A204.1 (cell line): ENCODE measurements at regions not wholly inside any gene's neighbourhood (a gene's known extent, or its start where the extent isn't known, plus 50 kb on each side); places are given as distances from the start of the nearest gene placed in this dataset.
"Not testable (repeated sequence)": the region's sequence is repeated elsewhere in the genome, so short reads cannot be mapped to it uniquely, and the experiment has no call there.

Experiments used
- FAIRE-seq: peaks from 2 replicates; lab custom pipeline; 2012; peaks lifted over from hg19 to GRCh38; lab: Jason Lieb, UNC

DNA sequence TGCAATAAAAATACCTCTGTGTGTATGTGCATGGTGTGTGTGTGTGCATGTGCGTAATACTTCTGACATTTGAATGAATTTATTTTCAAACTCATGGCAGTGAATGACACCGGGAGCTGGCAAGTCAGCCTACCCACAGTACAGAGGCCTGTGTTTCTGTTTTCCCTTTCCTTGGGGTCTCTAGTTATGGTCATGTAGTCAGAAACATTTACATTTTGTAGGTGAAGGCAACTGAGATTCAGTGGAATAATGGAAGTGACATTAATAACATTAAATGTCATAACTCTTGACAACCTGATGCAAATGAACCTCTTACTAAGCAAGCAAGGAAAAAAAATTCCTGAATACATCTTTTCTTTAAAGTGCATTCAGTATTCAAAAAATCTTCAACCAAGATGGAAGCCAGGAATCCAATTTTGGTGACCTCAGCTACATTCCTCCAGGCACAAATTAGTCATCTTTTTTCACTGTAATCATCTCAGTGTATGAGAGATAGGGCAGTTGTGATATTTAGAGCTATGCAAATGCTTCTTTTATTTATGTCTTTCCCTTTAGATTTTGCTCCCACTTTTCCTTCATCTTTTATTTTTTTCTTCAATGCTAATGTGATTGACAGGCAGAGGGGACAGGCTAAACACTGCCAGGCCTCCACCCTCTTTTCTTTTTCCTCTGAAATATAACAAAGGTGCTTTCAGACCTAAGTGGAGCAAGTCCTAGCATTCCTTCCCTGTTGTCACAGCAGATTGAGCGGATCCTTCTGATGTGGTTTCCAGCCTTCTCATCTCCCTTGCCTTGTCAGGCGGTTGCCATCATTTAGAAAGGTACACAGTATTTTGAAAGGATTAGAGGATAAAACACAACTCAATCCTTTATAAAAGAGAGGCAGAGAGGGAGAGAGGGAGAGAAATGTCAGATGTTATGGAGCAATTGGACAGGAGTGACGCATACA is 569.8 kb upstream of the ADAMTS16 start:
- FAIRE-seq, result no peak

DNA sequence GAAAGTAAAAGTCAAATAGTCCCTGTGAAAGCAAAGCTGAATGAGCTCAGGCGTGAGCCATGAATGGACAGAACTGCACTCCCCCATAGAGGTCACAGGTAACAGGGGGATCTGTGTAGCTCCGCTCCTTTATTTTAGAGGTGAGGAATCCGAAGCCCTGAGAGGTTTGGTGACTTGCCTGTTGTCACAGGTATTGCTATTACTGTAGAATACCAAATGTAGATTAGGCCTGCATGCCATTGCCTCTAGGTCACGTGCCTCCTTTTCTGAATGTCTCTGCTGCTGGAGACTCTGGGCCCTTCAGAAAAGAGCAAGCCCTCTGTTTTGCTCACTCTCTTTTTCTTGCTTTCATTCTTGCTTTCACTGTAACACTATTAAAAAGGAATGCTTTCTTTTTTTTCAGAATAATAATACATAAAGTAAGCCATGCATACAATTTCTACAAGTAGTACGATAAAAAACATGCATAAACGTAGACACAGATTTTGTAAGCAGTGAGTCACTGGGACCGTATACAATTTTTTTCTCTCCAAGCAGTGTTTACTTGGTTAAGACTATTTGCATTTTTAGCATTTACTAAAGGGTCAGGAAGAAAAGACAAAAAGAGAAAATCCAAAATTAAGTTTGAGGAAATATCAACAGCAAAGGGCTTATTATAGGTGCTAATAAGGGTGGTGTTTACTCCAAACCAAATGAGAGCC is 568.7 kb upstream of the ADAMTS16 start:
- FAIRE-seq, result no peak

DNA sequence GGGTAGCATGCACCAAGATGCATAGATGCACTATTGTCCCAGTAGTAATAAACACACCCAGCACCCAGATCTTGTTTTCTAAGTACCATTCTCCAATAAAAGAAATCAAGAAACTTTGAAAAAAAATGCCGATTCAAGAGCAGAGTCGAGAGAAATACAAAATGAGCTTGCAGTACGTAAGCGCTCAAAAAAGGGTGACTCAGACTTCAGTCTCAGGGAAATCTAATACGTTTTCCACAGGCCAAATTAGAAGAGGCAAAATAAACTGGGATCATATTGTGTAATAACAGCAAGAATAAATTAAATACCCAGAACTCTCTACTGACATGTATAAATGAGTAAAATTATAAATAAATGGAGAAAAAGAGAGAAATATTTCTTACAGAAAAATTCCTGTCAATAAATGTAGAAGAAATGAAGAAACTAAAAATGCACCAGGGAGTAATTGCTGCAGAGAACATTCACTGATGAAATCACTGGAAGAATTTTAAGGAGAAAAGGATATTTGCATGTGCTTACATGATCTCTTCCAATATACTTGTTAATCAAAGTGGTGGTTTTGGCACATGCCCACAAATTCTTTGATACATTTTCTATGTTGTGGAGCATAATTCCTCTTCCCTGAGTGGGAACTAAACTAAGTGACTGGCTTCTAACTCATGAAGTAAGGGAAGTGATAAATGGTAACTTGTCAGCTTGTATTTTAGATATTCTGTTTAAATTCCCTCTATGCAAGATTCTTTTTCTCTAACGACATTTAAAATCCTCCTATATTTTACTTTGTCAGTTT is 567.6 kb upstream of the ADAMTS16 start:
- FAIRE-seq, result no peak

DNA sequence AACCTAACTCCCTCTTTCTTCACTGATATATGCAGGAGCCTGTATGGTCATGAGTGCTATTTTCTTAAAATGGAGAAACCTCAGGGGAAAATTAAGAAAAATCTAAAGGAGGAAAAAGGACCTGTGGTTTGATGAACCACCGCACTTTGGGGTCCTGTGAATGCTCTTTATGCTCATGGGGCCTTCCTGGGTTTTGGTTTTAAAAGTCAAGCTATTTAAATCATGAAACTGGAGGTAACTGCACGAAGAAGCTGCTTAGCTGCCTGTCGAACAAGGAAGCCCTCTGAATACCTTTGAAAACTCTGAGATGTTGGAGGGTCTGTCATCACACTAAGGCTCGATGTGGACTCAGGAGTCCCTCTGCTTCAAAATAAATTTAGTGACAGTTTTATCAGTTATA is 564.5 kb upstream of the ADAMTS16 start:
- FAIRE-seq, result no peak

DNA sequence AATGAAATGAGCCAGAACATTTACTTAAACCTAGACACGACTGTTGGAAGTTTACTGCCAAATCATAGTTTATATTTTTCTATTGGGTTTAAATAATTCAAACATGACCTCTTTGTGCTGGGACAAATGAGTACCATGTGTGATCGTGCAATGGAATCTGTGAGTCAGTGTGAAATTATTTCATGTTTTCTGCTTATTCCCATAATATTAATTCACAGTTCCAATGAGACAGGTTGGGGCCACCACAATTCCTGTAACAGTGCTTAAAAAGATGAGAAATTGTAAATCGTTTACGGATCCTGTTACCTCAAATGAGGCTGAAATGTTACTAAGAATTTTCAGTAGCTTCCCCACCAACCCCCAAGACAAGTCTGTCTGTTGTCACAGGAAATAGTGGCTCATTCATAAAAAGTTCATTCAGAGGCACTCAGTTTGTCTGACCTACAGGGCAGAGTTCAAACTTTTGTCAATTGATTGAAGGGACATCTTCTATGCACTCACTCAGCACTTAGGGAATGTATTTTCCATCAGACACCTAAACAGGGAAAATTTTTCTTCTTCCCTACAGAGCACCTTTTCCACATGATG is 563.9 kb upstream of the ADAMTS16 start:
- no peak for FAIRE-seq

DNA sequence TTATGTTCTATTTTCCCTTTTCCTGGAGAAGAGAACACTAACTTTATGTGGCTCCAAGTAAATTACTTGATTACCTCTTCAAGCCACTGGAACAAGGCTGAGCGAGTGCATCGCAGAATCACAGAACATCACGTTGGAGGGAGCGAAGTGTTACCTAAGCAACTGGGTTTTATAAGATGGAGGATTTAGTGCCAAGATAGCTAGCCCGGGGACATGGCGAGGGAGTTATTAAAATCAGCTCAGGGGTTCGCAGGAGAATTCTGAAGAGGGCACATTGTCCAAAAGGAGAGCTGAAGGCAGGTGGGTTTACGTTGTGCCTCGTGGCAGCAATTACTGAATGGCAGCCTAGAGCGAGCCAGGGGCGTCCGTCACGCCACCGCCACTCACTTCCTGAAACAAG is 563.2 kb upstream of the ADAMTS16 start:
- FAIRE-seq, result no peak

DNA sequence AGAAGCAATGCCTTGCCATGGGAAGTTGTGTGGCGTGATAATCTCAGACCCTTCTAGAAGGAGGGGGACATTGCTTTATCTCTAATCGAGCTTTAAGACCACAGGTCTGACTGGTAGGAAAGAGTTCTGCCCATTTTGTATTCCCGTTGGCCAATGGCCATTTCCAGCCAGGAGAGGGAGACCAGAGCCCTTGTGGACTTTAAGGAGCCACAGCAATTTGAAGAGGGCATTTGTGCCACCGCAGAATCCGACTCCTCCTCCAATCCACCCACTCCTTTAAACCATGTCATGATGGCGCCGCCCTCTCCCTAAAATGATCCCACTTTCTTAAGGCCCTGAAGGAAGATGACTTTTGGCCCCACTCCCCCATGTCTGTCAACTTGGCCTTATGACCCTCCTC is 560.5 kb upstream of the ADAMTS16 start:
- FAIRE-seq, result no peak

DNA sequence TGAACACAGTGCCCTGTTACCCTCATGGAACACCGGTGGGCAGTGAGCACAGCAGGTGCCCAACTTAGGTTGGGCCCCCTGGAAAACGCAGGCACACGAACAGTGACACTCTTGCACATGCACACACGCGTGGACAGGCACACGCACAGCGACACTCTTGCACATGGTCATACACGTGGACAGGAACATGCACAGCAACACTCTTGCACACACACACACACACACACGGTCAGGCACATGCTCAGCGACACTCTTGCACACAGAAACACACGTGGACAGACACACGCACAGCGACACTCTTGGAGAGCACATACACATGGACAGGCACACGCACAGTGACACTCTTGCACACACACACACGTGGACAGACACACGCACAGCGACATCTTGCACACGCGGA is 559.4 kb upstream of the ADAMTS16 start:
- no peak for FAIRE-seq

DNA sequence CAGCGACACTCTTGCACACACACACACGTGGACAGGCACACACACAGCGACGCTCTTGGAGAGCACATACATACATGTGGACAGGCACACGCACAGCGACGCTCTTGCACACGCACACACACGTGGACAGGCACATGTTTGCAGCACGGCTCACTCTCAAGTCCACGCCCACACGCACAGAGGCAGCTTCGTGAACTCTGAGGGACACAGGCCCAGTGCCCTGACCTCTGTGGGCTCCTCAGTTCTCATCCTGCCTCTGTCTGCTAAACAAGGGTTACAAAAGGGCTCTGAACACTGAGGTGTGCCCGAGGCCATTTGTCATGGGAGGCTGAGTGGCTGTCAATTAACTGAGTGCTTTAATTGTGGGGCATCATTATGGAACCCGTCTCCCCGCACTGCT is 558.8 kb upstream of the ADAMTS16 start:
- no peak for FAIRE-seq

DNA sequence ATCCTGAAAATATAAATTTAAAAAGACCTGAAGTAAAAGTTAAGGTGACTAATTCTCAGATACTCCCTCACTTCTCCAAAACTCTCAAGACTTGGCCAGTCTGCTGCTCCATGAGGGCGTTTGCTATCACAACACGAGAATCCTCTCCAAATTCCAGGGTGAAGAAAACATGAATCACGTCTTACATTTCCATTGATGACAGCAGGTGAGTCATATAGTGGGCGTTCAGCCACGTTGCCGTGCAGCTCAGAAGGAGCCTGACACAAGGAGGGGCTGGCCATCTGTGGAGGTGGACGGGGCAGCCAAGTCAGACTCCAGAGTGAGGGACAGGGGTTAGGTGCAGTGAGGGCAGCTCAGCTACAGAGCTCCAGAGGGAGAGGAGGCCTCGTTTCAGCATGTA is 555.1 kb upstream of the ADAMTS16 start:
- FAIRE-seq, result no peak

DNA sequence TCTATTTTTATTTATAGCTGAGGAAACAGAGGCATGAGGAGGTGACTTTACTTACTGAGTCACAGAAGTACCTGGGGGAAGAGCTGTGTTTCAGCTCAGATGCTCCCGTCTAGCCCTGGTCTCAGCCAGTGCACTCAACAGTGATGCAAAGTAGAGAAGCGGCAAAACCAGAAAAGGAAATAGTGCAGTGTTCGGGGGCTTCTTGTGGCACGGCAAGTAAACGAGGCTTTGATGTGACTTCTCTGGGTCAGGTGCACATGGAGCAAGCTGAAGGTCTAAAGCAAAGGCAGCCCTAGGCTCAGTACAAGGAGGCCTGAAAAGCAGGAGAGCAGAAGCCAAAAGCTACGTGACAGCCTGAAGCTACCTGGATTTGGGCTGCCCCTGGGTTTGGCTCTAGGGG is 526.7 kb upstream of the ADAMTS16 start:
- FAIRE-seq, result no peak

DNA sequence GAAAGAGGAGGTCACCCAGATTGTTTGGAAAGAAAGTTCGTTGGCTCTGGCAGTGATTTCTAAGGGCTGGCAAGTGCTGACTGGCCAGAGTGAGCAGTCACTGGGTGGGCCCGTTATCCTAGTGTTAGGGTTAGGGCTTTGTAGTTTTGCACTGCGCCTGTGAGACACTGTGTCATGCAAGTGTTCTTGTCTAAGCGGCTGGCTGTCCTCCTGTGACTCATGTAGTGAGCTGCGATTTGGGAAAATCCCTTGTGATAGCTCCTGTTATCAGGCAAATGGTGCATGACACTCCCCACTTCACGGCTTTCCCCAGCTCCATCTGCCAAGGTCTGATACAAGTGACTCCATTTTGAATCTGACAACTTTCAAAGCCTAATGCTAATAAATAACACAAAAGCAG is 526.0 kb upstream of the ADAMTS16 start:
- FAIRE-seq, result no peak

DNA sequence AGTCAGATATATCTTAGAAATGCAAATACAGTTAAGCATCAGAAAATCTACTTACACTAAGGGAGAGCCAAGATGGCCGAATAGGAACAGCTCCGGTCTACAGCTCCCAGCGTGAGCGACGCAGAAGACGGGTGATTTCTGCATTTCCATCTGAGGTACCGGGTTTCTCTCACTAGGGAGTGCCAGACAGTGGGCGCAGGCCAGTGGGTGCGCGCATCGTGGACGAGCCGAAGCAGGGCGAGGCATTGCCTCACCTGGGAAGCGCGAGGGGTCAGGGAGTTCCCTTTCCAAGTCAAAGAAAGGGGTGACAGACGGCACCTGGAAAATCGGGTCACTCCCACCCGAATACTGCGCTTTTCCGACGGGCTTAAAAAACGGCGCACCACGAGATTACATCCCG is 524.8 kb upstream of the ADAMTS16 start:
- FAIRE-seq, result not testable (repeated sequence)

DNA sequence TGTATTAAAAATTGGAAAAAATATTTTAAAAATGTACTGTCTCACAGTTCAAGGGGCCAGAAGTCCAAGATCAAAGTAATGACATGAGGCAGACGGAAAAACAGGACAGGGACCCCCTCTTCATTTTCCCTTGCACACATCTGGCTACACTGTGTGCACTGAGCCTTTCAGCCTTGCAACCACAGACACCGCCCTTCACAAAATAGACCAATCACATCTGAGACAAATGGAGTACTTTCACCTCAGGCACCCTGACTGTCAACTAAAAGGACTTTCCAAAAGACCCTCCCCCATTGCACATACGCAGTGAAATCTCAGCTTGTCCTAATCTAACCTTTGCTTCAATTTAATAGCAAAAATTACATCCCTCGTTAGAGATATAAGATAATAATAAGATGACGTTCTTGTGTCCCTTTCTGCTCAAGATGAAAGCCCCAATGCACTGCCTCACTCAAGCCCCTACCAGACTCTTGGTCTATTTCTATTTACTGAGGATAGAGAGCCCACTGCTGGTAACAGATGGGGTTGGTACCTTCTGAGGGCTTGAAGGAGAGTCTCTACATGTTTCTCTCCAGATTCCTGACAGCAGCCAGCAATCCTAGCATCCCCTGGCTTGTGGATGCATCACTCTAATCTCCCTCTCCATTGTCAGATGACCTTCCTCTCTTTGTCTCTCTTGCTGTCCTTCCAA is 514.8 kb upstream of the ADAMTS16 start:
- FAIRE-seq, result no peak

DNA sequence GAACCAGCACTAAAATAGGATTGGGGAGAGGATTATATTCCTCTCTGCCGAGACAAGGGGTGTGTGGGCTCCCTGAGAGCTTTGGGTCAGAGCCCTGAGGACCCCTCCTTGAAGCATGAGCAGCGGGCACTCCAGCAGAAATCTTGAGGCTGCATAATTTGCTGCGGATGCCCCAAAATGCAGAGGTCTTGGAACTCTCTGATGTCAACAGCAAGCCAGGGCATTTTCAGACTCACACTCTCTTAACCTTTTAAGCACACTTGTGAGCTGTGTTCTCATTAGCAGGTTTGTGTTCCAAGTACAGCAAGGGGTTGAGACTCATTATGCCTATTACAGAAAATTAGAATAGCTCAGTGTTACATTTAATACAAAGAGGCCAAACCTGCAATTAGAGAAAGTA is 513.0 kb upstream of the ADAMTS16 start:
- no peak for FAIRE-seq

DNA sequence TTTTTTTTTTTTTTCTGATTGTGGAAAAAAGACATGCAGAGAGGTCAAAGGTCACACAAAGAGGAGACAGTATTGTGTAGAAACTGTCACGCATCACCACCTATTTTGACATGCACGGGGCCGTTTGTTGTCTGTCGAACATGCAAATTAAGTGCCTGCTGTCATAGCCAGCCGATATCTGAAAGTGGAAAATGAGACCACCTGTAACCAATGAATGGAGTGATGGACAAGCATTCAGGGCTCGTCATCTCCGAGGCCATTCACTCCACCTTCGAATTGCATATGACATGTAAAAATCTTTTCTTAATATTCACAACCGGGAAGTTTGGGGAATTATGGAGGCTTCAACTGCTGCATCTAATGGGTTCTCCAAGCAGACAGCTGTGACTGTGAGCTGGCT is 512.2 kb upstream of the ADAMTS16 start:
- FAIRE-seq, result no peak

DNA sequence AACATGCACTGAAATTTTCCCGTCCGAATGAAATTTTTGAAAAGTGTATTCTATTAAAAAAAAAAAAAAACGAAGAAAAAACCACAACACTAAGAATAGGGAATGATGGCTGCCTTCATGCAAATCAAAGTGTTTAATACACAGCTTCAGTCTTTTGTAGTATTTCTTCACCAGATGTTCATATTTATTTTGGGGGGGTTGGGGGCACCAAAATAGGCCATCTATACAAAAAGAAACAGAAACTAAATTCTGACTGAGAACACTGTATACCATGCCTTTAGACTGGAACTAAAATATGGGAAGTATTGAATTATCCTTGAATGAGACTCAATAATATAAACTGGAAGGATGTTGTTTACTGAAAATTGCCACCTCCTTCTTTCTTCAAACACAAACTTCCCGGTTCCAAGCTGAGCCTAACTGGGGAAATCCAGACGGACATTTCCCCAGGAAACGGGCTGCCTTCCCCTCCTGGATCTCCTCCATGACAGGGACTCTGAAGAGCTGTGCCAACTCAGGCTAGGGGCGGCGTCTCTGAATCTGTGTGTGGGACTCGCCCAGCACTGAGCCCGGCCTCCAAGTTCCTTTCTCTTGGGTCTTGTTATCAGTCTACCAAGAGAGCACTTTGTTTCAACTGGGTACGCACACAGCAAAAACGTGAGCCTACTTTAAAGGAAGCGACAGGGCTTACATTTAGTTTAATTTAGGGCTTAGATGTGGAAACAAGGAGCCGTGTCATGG is 511.3 kb upstream of the ADAMTS16 start:
- FAIRE-seq, result no peak

DNA sequence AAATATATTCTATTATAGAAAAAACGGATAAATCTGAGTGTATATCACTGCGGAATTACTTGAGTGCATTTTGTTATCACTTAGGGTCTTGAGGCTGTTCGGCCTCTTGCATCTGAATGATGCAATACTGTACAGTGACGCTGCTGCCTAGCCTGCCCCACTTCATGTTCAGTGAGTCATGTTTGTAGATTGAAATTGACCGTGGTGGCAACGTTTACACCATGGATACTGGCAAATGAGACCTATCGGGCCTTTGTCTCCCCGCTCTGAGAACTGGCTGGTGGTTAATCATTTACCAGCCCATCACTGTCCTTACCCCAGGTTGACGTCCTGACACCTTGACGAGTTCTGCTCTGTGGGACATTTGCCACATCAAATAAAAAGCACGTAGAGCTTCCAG is 510.1 kb upstream of the ADAMTS16 start:
- no peak for FAIRE-seq

DNA sequence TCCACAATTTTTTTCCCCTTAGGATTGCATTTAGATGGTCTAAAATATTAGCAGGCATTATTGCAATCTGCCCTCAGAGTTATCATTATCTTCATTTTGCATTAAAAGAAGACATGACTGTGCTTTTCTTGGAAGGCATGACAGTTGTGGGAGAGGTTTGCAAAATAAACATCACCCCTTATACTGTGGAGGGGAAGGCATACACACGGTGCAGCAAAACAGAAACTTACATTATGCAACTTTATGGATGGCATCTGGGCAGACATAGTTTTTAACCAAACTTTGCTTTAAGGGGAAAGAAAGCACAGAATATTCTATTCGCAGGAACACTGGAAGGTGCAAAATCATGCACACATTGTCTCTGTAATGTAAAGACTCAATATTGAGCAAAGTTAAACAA is 505.8 kb upstream of the ADAMTS16 start:
- FAIRE-seq, result no peak

DNA sequence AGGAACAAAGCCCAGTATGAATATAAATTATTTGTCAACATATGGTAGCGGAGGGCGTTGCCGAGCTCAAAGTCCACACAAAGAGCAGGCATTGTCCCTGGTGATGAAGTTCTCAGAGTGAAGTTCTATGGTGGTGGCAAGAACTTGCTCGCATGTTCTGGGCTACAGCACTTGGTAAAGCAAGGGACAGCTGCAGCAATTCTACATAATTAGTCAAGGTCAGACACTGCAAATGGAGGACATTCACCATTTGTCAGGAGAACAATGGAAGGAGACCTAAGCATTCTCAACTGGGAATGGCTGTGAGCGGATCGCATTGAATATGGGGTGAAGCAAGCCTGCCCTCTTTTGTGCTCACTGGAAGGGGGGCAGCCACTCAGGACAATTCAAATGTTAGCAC is 503.8 kb upstream of the ADAMTS16 start:
- FAIRE-seq, result no peak

DNA sequence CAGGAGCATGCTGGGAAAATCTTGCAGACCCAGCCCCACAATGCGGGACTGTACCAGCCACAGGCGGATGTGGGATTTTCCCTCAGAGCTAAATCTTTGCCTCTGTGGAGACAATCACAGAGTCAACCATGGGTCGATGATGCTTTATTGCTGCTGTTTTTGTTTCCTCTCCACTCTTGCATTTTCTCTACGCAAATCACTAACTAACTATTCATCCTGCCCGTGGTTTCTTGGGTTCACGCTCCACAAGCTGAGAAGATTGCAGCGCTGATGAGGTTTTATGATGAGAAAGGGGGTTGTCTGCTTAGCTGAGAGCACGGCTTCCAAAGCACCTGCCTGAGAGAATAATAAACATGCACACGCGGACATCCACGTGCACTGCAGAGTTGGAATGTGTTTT is 500.2 kb upstream of the ADAMTS16 start:
- no peak for FAIRE-seq
